Upper lobe of left lung (tissue), 4 donors: ENCODE measurements at regions not wholly inside any gene's neighbourhood (a gene's known extent, or its start where the extent isn't known, plus 50 kb on each side); places are given as distances from the start of the nearest gene placed in this dataset.

ENCODE experiments used
- POLR2A ChIP-seq, 4 donors: fragments of 450-650 bp; IDR thresholded peaks; one replicate each; pipeline ENCODE4 v1.5.1; 2016 to 2017; ENCODE audit warnings: antibody characterized with exemption in 4 of 4, mild to moderate bottlenecking in 2 of 4
- TF ChIP-seq, protein P1 (sequence below), 6 experiments: fragments of 450-650 bp in 4 of 6; fragments of 200-600 bp in 2 of 6; sonication (generic) in 2 of 6; IDR thresholded peaks; one replicate each; pipeline ENCODE4 v1.5.1; 2016 to 2019; ENCODE audit warnings: antibody characterized with exemption in 6 of 6

DNA sequence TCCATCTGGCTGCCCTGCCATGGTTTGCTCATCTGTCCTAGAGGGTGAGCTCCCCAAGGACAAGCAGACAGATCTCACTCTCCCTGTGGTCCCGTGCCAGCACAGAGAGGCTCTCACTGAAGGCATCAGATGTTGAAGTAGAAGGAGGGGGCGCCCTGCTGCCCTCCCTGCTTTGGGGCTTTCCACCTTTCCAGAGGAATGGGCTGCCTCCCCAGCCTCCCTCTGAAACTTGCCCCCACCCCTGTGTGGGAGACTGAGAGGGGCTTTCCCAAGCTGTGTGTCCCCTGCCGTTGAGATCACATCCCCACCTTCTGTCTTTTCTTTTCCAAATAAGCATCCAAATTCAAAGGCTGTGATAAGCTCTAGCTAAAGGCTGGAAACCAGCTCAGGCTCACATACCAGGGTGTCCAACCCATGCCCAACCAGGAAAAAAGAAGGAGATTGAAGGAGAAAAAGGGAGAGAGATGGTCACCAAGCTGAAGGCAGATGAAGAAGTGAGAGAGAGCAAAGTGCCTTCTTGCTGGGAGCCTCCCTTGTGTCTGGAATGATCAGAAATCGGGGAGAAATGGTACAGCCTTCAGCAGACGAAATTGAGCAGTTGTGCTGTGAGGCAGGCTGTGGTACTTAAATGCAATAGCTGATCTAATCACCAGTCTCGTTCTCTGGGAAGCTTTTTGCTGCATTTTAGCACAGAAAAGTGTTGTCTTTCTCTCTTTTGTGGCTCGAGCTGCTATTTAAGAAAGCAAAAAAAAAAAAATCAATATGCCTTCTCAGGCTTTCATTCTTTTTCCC, 145.9 kb upstream of the LHX1 start:
- TF ChIP-seq, protein P1, sequence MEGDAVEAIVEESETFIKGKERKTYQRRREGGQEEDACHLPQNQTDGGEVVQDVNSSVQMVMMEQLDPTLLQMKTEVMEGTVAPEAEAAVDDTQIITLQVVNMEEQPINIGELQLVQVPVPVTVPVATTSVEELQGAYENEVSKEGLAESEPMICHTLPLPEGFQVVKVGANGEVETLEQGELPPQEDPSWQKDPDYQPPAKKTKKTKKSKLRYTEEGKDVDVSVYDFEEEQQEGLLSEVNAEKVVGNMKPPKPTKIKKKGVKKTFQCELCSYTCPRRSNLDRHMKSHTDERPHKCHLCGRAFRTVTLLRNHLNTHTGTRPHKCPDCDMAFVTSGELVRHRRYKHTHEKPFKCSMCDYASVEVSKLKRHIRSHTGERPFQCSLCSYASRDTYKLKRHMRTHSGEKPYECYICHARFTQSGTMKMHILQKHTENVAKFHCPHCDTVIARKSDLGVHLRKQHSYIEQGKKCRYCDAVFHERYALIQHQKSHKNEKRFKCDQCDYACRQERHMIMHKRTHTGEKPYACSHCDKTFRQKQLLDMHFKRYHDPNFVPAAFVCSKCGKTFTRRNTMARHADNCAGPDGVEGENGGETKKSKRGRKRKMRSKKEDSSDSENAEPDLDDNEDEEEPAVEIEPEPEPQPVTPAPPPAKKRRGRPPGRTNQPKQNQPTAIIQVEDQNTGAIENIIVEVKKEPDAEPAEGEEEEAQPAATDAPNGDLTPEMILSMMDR (IDR thresholded peaks at IDR 0.05): no peak
- no peak for TF ChIP-seq POLR2A (IDR thresholded peaks at IDR 0.05)
